ENCODE measurements at regions not wholly inside any gene's neighbourhood (a gene's known extent, or its start where the extent isn't known, plus 50 kb on each side); places are given as distances from the start of the nearest gene placed in this dataset.

- Histone ChIP-seq H3K79me2 (ENCODE audit: low read depth) (no peaks in the 10 kb centered on the region), H3K4me2 (no peak overlapping the region), H4K20me1 (ENCODE audit: low read depth) (no peaks in the 10 kb centered on the region), H3F3A (ENCODE audit: low read depth) (no peaks in the 10 kb centered on the region), H2AFZ (replicated peaks) (no peak overlapping the region), H3K36me3 (no peaks in the 10 kb centered on the region), H3K4me1 (no peaks in the 10 kb centered on the region), H3K9ac (no peak overlapping the region), H3K4me3 (no peak overlapping the region), H3K27ac (no peak overlapping the region), H3K9me3 (ENCODE audit: low read depth) (no peaks in the 10 kb centered on the region), H3K27me3 (no peaks in the 10 kb centered on the region)
- Mint-ChIP-seq H3K4me3 (no peak overlapping the region), H3K36me3 (no peaks in the 10 kb centered on the region), H3K27ac (no peak overlapping the region), H3K4me1 (no peaks in the 10 kb centered on the region), H3K27me3 (ENCODE audit: insufficient read depth, low read depth) (no peaks in the 10 kb centered on the region), H3K9me3 (no peaks in the 10 kb centered on the region)
- TF ChIP-seq EZH2 (IDR thresholded peaks at IDR 0.05) (no peak), EZH2phosphoT487 (IDR thresholded peaks at IDR 0.05) (no peak), CTCF (IDR thresholded peaks at IDR 0.05) (no peak)
- no peak for DNase-seq (ENCODE audit: low spot score)
Observed at GRCh38 chr4:114249976-114250375, 270.5 kb upstream of the ARSJ start.

GRCh38 chr4:114250439-114250891, 271.0 kb upstream of the ARSJ start:
- no peaks in the 10 kb centered on the region for H3K4me1 ChIP-seq
- TF ChIP-seq EZH2phosphoT487 (IDR thresholded peaks at IDR 0.05) (no peak), CTCF (IDR thresholded peaks at IDR 0.05) (no peak), EZH2 (IDR thresholded peaks at IDR 0.05) (no peak)
- no peaks in the 10 kb centered on the region for H3K9me3 Mint-ChIP-seq
- no peaks in the 10 kb centered on the region for H3K79me2 ChIP-seq (ENCODE audit: low read depth)
- DNase-seq (ENCODE audit: low spot score), result no peak
- H3K27me3 Mint-ChIP-seq (ENCODE audit: insufficient read depth, low read depth), result no peaks in the 10 kb centered on the region
- H3K4me3 Mint-ChIP-seq, result no peak overlapping the region
- no peak overlapping the region for H3K9ac ChIP-seq
- no peaks in the 10 kb centered on the region for H3K36me3 Mint-ChIP-seq
- no peak overlapping the region for H3K4me2 ChIP-seq
- no peak overlapping the region for H2AFZ ChIP-seq (replicated peaks)
- no peaks in the 10 kb centered on the region for H3K36me3 ChIP-seq
- H3F3A ChIP-seq (ENCODE audit: low read depth), result no peaks in the 10 kb centered on the region
- no peaks in the 10 kb centered on the region for H3K4me1 Mint-ChIP-seq
- no peak overlapping the region for H3K27ac ChIP-seq
- H4K20me1 ChIP-seq (ENCODE audit: low read depth), result no peaks in the 10 kb centered on the region
- no peak overlapping the region for H3K27ac Mint-ChIP-seq
- H3K27me3 ChIP-seq, result no peaks in the 10 kb centered on the region
- H3K4me3 ChIP-seq, result no peak overlapping the region
- H3K9me3 ChIP-seq (ENCODE audit: low read depth), result no peaks in the 10 kb centered on the region

GRCh38 chr4:114251020-114251419, 271.6 kb upstream of the ARSJ start:
- H2AFZ ChIP-seq (replicated peaks), result no peak overlapping the region
- H3K27me3 ChIP-seq, result no peaks in the 10 kb centered on the region
- H3K4me1 Mint-ChIP-seq, result no peaks in the 10 kb centered on the region
- no peak overlapping the region for H3K4me3 ChIP-seq
- no peaks in the 10 kb centered on the region for H3K9me3 ChIP-seq (ENCODE audit: low read depth)
- TF ChIP-seq CTCF (IDR thresholded peaks at IDR 0.05) (no peak), EZH2 (IDR thresholded peaks at IDR 0.05) (no peak), EZH2phosphoT487 (IDR thresholded peaks at IDR 0.05) (no peak)
- H3K9ac ChIP-seq, result no peak overlapping the region
- H3K4me3 Mint-ChIP-seq, result no peak overlapping the region
- H3K4me1 ChIP-seq, result no peaks in the 10 kb centered on the region
- no peaks in the 10 kb centered on the region for H3K79me2 ChIP-seq (ENCODE audit: low read depth)
- H3K36me3 ChIP-seq, result no peaks in the 10 kb centered on the region
- H3K27ac ChIP-seq, result no peak overlapping the region
- H3K27ac Mint-ChIP-seq, result no peak overlapping the region
- H3K36me3 Mint-ChIP-seq, result no peaks in the 10 kb centered on the region
- no peaks in the 10 kb centered on the region for H4K20me1 ChIP-seq (ENCODE audit: low read depth)
- DNase-seq (ENCODE audit: low spot score), result no peak
- H3K27me3 Mint-ChIP-seq (ENCODE audit: insufficient read depth, low read depth), result no peaks in the 10 kb centered on the region
- H3K9me3 Mint-ChIP-seq, result no peaks in the 10 kb centered on the region
- H3K4me2 ChIP-seq, result no peak overlapping the region
- H3F3A ChIP-seq (ENCODE audit: low read depth), result no peaks in the 10 kb centered on the region
